ENCODE measurements at regions not wholly inside any gene's neighbourhood (a gene's known extent, or its start where the extent isn't known, plus 50 kb on each side); places are given as distances from the start of the nearest gene placed in this dataset.
"Not testable (repeated sequence)": the region's sequence is repeated elsewhere in the genome, so short reads cannot be mapped to it uniquely, and the experiment has no call there.

DNA sequence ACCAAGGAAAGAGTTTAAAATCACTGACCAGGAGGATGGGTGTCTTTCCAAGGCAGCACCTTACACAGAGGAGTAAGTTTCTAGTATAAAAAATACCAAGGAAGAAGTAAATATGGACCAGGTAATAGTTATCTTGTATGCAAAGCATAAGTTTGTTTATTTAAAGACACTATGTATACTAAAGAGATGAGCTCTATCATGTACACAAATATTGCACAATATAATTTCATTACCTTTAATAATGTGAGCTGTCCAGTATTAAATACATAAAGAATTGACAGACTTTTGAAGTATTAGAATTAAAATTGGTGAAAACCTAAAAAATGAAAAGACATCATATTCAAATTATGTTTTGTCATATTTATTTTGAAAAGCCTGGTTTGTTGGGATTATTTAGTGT lies 322.0 kb upstream of the MIR17HG start:
- in situ Hi-C loops (cut with HindIII; ENCODE audit: low sequenced_read_pairs) = no loop called here
- DNase-seq (ENCODE audit: low spot score) = no peak

GRCh38 chr13:91031508-91031907 lies 316.0 kb upstream of the MIR17HG start:
- DNase-seq (ENCODE audit: low spot score) = no peak
- in situ Hi-C loops (cut with HindIII; ENCODE audit: low sequenced_read_pairs) = no loop called here

DNA sequence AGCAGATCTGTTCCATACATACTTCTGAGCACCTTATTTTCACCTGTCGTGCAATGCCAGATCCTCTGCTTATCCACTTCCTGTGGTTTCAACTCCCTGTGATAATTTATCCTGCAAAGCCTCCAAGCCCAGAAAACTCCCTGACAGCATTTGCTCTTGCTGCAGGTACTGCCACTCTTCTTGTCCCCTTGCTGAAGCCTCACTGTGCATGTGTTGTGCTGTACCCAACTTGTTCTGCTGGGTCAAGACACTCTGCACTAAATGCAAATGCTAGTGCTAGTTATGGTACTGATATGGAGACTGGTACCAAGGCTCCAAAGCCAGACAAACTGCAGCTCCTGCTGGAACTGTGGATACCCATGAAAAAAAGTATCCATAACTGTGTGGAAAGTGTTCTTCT lies 315.4 kb upstream of the MIR17HG start:
- in situ Hi-C loops (cut with HindIII; ENCODE audit: low sequenced_read_pairs) = no loop called here

DNA sequence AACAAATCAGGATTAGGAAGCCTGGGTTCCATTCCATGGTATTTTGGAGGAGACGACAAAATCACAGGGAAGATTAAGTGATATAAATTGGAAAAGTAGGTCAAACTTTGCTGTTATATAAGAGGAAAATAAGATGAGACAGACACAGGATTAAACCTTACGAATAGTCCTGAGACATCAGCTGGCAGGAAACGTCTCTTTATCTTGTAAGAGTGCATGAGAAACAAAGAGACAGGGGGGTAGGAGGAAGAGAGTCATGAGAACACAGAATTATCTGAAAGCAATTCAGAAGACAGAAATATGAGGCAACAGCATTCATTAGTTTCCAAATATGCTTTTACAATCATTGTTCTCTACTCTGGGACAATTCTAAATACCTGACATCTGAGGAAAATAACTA lies 310.6 kb upstream of the MIR17HG start:
- no peak for DNase-seq (ENCODE audit: low spot score)
- in situ Hi-C loops (cut with HindIII; ENCODE audit: low sequenced_read_pairs) = no loop called here

More for the DNA sequence above, 315.4 kb upstream of the MIR17HG start:
- DNase-seq (ENCODE audit: low spot score) = no peak

- in situ Hi-C loops (cut with HindIII; ENCODE audit: low sequenced_read_pairs) = no loop called here
Measured at GRCh38 chr13:91042870-91043269, 304.6 kb upstream of the MIR17HG start.

DNA sequence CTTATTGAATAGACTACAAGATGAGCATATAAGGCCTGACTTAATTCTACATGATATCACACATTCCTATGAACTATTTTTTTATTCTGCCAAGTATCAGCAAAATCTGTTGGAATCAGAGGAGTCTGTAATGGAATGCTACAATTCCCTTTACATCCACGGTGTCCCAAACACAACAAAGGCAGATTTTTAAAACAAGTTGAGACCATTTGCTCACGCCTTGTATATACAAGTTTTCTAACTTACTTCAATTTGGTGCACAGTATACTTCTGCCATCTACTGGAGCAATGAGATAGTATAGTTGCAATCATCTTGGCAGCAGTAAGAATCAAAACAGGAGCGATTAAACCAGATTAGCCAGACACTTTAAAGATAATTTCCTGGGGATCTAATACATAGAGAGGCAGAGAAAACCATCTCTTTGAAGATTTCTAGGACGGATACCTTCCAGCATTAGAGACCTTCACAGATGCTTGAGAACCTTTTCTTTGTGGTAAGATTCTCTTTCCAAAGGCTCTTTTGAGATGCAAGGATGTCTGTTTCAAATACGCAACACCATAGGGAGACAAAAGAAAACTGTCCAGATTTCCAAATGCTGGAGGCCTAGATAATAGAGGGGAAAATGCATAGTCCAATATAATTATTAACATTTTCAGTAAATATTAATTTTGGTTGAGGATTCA lies 302.0 kb upstream of the MIR17HG start:
- DNase-seq (ENCODE audit: low spot score) = peak; percentile 33

More at GRCh38 chr13:91042870-91043269, 304.6 kb upstream of the MIR17HG start:
- DNase-seq (ENCODE audit: low spot score) = no peak

GRCh38 chr13:91046715-91047327 lies 300.7 kb upstream of the MIR17HG start:
- DNase-seq (ENCODE audit: low spot score) = peak; percentile 29
- in situ Hi-C loops (cut with HindIII; ENCODE audit: low sequenced_read_pairs) = no loop called here

More for the DNA sequence above, 302.0 kb upstream of the MIR17HG start:
- in situ Hi-C loops (cut with HindIII; ENCODE audit: low sequenced_read_pairs) = no loop called here

DNA sequence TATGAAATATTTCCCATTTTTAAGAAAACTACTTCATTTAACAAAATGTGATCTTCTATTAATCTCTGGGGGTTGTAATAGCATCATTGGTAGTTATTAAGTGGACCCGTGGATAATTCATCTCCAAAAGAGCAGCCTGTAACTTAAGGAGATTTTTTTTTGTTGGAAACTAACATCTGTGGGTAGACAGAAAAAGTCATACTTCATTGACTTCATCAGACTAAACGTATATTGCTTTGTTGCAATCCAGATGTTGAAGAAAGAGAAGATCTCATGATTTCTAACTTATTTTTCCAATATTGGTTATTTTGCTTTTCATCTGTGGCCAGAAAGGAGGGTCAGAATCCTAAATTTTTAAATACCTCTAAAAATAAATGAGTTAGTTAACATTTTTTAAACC lies 296.5 kb upstream of the MIR17HG start:
- in situ Hi-C loops (cut with HindIII; ENCODE audit: low sequenced_read_pairs) = no loop called here
- no peak for DNase-seq (ENCODE audit: low spot score)

DNA sequence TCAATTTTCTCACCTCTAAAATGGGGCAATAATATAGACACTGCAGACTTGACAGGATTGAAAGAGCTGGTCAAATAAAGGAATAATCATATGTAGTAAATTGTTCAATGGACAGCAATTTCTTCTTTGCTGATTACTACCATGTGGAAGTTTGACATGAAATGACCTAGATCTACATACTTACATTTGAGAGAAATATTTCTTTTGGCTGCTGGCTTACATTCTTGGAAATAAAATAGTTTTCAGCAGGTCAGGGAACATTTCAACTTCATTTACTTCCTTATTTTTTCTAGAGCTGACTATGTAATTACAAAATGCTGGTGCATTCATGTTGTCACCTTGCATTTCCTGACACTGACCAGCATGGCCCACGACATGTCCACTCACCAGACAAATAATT lies 294.6 kb upstream of the MIR17HG start:
- DNase-seq (ENCODE audit: low spot score) = no peak
- in situ Hi-C loops (cut with HindIII; ENCODE audit: low sequenced_read_pairs) = no loop called here

DNA sequence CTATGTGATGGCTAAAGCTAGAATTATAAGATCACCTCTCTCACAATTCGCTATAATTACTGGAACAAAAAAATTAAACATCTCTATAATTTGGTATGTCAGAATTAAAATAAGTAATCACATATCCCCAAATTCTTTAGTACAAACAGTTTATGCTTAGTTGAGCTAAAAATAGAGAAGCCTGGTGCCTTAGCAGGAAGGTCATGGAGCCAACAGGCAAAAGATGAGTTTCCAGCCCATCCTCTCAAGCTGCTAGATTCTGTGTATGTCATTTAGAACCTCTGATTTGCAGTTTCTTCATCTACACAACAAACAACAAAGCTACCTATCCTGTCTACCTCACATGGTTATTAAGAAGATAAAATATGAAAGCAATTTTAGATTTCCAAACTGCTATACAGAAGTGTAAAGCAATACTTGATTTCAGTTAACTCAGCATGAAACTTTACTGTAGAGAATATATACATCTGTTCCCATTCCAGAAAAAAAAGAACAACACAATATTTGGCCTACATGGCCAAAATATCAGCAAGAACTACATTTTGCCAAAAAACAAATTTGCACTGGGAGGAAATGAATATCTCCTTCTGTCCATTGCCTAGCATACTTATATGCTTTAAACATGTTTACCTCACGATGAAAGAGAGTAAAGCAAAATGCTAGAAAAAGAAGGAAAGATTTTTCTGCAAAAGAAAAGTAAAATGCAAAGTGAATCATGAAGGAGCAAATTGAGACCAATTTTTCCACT lies 294.0 kb upstream of the MIR17HG start:
- in situ Hi-C loops (cut with HindIII; ENCODE audit: low sequenced_read_pairs) = no loop called here
- DNase-seq (ENCODE audit: low spot score) = no peak

- no peak for DNase-seq (ENCODE audit: low spot score)
- in situ Hi-C loops (cut with HindIII; ENCODE audit: low sequenced_read_pairs) = no loop called here
Measured at GRCh38 chr13:91054902-91055301, 292.6 kb upstream of the MIR17HG start.

DNA sequence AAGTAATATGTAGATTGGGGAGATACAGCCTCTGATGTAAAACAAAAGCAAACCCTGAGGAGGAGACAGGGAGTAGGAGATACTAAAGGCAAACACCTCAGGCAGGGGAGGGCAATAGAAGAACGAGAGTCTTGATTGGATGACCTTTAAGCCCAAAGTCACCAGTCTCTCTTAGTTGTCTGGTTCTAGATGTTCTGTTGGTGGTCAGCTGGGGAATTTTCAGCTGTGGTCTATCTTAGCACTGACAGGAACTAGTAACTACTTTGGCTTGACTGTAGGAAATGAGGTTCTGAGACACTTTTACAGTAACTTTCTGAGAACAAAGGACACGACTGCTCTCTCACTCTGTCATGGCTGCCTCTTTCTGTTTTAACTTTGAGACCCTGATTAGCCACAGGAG lies 290.7 kb upstream of the MIR17HG start:
- in situ Hi-C loops (cut with HindIII; ENCODE audit: low sequenced_read_pairs) = no loop called here
- DNase-seq (ENCODE audit: low spot score) = no peak

DNA sequence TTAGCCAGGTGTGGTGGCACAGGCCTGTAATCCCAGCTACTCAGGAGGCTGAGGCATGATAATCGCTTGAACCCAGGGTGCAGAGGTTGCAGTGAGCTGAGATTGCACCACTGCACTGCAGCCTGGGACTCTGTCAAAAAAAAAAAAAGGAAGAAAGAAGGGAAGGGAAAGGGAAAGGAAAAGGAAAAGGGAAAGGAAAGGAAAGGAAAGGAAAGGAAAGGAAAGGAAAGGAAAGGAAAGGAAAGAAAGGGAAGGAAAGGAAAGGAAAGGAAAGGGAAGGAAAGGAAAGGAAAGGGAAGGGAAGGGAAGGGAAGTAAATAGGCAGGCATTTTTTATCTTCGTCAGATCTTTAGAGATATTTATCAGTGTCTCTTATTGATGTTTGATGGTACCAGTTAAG lies 290.0 kb upstream of the MIR17HG start:
- DNase-seq (ENCODE audit: low spot score); in situ Hi-C loops (cut with HindIII; ENCODE audit: low sequenced_read_pairs): not testable (repeated sequence)

- in situ Hi-C loops (cut with HindIII; ENCODE audit: low sequenced_read_pairs) = no loop called here
- no peak for DNase-seq (ENCODE audit: low spot score)
Measured at GRCh38 chr13:91058066-91058465, 289.4 kb upstream of the MIR17HG start.

DNA sequence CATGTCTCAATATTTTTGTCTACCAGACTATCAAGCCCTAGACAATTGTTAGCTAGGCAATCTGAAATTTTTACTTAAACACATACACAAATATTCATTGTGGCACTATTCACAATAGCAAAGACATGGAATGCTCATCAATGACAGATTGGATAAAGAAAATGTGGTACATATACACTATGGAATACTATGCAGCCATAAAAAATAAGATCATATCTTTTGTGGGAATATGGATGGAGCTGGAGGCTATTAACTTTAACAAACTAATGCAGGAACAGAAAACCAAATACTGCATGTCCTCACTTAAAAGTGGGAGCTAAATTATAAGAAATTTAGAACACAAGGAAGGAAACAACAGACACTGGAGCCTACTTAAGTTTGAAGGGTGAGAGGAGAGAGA lies 288.6 kb upstream of the MIR17HG start:
- in situ Hi-C loops (cut with HindIII; ENCODE audit: low sequenced_read_pairs) = no loop called here

GRCh38 chr13:91066745-91067144 lies 280.7 kb upstream of the MIR17HG start:
- no peak for DNase-seq (ENCODE audit: low spot score)
- in situ Hi-C loops (cut with HindIII; ENCODE audit: low sequenced_read_pairs) = no loop called here

More for the DNA sequence above, 288.6 kb upstream of the MIR17HG start:
- DNase-seq (ENCODE audit: low spot score) = no peak

GRCh38 chr13:91072486-91072885 lies 275.0 kb upstream of the MIR17HG start:
- DNase-seq (ENCODE audit: low spot score) = no peak
- in situ Hi-C loops (cut with HindIII; ENCODE audit: low sequenced_read_pairs) = no loop called here

DNA sequence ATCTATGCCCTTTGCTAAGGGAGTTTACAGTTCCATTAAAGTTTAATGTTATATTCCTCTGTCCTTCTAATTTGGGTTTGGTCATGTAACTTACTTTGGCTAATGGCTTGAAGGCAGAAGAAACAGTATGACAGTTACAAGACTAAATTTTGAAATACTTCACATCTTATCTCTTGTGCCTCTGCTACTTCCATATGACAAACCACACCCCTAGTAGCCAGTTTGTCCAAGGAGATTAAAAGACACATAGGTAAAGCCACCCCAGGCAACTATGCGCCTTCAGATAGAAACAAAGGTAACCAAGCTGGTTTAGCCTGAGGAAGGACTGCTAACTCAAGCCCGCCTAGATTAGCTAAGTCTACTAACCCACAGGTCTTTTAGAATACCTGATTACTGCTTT lies 273.4 kb upstream of the MIR17HG start:
- DNase-seq (ENCODE audit: low spot score) = no peak
- in situ Hi-C loops (cut with HindIII; ENCODE audit: low sequenced_read_pairs) = no loop called here

- in situ Hi-C loops (cut with HindIII; ENCODE audit: low sequenced_read_pairs) = no loop called here
Measured at GRCh38 chr13:91076830-91077229, 270.7 kb upstream of the MIR17HG start.

GRCh38 chr13:91078093-91078679 lies 269.3 kb upstream of the MIR17HG start:
- in situ Hi-C loops (cut with HindIII; ENCODE audit: low sequenced_read_pairs) = no loop called here
- DNase-seq (ENCODE audit: low spot score) = no peak

More at GRCh38 chr13:91076830-91077229, 270.7 kb upstream of the MIR17HG start:
- no peak for DNase-seq (ENCODE audit: low spot score)
